HT1080 (cell line): ENCODE measurements at regions not wholly inside any gene's neighbourhood (a gene's known extent, or its start where the extent isn't known, plus 50 kb on each side); places are given as distances from the start of the nearest gene placed in this dataset.

ENCODE experiments used
- DNase-seq: peaks from one replicate; pipeline ENCODE4 v3.0.0-alpha.2; 2015; ENCODE audit warnings: low read depth

DNA sequence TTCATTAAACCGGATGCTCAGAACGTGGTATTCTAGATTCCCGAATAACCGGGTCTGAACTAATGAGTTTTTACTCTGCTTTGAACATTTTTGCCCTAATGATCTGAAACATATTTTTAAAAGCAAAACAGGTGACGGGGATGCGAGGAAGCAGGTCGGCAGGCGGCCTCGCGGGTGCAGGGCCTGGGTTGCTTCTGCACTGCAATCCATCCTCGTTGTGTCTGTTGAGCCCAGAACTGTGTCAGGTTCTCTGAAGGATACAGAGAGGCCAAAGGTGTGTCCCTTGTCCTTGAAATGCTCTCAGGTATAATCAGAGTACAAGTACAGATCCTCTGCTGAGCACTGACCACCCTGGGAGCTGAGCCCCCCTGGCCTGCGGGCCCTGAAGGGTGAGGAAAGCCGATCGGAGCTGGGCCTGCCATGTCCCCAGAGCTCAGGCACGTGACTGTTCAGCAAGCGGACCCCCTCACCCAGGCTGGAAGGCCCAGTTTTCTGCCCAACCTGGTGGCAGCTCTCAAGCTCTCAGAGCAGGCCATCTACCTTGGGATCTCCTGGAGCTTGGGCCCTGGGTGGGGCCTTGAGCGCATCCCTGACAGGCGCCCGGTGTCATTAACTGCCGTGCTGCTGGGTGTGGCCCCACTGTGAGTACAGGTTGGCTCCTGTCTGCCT, 151.8 kb downstream of the OLFM1 start:
- no peak for DNase-seq

GRCh38 chr9:135239769-135240141, 152.3 kb downstream of the OLFM1 start:
- DNase-seq = no peak

GRCh38 chr9:135240222-135240621, 152.8 kb downstream of the OLFM1 start:
- no peak for DNase-seq

- DNase-seq = no peak
Measured at GRCh38 chr9:135240871-135241311, 153.4 kb downstream of the OLFM1 start.

DNA sequence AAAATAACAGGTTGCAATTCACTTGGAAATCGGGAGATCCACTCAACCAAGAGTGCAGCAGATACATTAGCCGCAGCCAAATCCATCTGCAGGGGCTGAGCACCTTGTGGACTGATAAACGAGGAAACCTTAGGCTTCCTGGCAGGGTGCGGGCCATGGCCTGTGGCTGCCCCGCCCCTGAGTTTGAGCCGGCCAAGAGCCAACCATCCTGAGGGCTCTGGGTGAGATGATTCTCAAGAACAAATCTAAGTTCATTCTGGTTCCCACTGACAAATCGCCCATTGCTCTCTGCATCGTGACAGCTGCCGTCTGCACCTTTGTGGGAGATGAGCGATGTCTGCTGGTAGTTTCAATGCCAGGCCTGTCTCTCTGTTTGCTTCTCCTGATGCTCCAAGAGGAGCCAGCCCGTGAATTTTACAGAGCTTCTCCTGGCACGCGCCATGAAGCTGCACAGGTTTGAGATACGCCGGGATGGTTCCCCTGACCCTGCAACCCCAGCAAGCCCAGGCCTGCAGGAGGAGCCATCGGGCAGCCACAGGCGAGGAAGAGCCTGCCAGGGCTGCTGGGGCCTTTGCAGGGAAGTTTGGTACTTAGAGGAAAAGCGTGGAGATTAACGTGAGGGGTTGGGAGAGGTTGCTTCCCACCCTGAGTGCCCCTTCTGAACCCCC, 154.0 kb downstream of the OLFM1 start:
- DNase-seq = no peak

GRCh38 chr9:135242049-135242396, 154.6 kb downstream of the OLFM1 start:
- no peak for DNase-seq

- no peak for DNase-seq
Measured at GRCh38 chr9:135242406-135242805, 154.9 kb downstream of the OLFM1 start.

DNA sequence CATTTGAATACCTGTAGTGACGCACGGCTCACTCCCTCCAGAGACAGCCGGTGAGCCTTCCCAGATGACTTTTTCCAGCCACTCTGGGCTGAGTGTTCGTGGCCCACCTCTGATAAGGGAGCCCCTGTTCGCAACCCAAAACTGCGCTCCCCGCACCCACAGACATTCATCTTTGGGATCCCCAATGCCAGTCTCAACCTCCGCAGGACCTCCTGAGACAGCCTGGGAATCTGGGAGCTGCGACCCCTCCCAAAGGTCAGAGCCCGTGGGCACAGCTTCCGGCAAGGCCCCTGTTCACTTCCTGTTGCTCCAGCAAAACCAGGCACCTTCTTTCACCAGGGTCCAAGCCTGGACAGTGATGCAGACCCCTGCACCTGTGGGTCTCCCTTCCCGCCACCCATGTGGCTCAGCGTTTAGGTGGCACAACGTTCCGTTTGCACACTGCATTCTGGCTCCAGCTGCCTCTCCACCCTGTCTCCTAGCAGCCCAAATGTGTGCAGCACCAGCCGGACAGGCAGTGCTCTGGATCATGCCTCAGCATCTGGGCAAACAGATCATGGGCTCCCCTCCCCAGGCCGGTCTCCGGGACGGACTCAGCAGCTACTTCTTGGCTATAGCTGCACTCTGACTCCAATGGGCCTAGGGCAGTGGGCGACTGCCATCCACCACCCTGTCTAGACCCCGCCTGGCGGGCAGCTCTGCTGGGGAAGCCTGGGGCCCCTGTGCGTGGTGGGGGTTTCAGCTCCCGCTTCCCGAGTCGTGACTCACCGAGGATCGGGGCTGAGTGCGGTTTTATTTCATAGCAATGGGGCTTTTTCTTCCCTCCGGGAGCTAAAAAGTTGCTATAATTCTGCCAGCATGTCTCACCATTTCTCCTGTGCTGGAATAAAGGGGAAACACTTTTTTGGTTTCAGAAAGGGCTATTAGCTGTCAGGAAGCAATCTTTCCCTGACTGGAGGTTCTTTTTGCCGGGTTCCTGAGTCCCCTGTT, 156.0 kb downstream of the OLFM1 start:
- no peak for DNase-seq

GRCh38 chr9:135244271-135245221, 157.1 kb downstream of the OLFM1 start:
- no peak for DNase-seq

- no peak for DNase-seq
Measured at GRCh38 chr9:135245482-135246247, 158.2 kb downstream of the OLFM1 start.

DNA sequence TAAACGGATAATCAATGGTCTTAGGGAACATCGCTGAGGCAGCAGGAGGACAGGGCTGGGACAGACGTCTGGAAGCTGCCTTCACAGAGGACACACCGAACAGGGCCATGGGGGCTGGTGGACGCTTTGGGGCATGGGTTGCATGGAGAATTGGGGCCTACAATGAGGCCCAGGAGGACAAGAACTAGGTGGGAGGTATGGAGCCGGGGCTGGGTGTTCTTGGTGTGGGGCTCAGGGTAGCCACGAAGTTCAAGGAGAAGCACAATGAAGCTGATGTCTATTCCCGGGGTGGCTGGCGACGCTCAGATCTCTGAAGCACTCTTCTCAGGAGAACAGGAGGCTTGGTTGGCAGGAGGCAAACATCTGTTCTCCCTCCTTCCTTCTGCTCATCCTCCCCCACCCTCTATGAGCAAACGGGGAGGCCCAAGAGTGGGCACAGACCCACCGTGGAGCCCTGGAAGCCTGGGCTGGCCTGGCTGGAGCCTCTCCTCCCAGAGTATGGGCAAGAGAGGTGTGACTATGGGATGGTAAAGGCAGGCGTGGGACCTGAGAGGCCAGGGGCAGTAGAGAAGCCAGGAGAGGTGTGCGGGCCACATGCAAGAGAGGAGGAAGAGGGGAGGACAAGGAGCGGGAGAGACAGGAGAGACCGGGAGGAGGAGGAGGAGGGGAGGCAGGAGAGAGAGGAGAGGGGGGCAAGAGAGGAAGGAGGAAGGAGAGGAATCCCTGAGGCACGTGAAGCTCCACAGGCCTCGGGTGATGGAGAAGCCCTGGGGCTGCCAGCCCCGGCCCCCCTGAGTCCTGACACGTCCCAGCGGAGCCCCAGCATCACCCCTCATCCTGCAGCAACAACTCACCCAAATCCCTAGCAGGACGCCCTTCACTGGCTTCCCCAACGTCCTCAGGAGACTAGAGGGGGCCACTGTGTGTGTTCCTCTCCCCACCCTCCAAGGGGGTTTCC, 159.1 kb downstream of the OLFM1 start:
- no peak for DNase-seq

- DNase-seq = no peak
Measured at GRCh38 chr9:135247227-135247930, 159.9 kb downstream of the OLFM1 start.

GRCh38 chr9:135248111-135248510, 160.6 kb downstream of the OLFM1 start:
- DNase-seq = no peak

DNA sequence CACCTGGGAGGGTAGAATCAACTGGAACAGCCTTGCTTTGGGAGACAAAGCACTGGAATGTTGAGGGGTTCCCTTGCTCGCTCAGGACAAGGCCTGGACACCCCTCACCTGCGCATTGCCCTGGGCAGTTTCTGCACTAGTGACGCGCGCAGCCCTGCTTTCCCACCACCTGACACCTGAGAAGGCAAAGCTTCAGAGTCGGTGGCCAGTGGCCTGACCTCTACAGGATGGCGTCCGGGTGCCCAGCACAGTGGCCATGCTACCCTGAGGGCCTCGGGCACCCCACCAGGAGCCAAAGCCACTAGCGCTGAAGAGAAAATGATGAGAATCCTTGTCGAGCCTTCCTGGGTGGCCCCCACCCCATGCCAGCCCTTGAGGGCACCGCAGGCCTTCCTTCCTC, 161.3 kb downstream of the OLFM1 start:
- no peak for DNase-seq

- no peak for DNase-seq
Measured at GRCh38 chr9:135249191-135249590, 161.7 kb downstream of the OLFM1 start.

- no peak for DNase-seq
Measured at GRCh38 chr9:135249711-135250110, 162.2 kb downstream of the OLFM1 start.

- DNase-seq = no peak
Measured at GRCh38 chr9:135251331-135251761, 163.9 kb downstream of the OLFM1 start.
